ENCODE measurements at regions not wholly inside any gene's neighbourhood (a gene's known extent, or its start where the extent isn't known, plus 50 kb on each side); places are given as distances from the start of the nearest gene placed in this dataset.

DNA sequence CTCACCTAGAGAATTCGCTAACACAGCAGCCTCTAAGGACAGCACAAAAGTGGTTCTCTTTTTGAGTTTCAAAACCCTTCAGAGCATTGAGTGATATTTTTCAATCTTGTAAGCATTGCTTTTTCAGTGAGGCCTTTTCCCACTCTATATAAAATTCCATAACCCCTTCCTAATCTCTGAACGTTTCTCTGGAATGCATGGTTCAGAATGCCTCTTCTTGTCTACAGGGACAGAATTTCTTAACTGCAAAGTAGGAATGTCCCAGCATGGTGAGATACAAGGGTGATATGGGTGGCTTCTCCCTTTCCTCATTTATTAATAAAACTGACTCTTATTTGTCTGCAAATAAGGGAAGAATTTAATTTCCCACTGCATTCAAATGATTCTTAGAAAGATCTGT lies 377.9 kb downstream of the LTN1 start:
- DNase-seq (ENCODE audit: low spot score), result no peak
- H3K27ac ChIP-seq (ENCODE audit: low read depth, low read length, poor library complexity, severe bottlenecking), result no peak overlapping the region
- intact Hi-C loops (cut with micrococcal nuclease; ENCODE audit: unreplicated experiment), result no loop called here
- no peak for TF ChIP-seq EZH2 (IDR thresholded peaks at IDR 0.05; ENCODE audit: borderline replicate concordance, low read depth, low read length, poor library complexity, severe bottlenecking)
- TF ChIP-seq, protein P1, sequence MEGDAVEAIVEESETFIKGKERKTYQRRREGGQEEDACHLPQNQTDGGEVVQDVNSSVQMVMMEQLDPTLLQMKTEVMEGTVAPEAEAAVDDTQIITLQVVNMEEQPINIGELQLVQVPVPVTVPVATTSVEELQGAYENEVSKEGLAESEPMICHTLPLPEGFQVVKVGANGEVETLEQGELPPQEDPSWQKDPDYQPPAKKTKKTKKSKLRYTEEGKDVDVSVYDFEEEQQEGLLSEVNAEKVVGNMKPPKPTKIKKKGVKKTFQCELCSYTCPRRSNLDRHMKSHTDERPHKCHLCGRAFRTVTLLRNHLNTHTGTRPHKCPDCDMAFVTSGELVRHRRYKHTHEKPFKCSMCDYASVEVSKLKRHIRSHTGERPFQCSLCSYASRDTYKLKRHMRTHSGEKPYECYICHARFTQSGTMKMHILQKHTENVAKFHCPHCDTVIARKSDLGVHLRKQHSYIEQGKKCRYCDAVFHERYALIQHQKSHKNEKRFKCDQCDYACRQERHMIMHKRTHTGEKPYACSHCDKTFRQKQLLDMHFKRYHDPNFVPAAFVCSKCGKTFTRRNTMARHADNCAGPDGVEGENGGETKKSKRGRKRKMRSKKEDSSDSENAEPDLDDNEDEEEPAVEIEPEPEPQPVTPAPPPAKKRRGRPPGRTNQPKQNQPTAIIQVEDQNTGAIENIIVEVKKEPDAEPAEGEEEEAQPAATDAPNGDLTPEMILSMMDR (conservative IDR thresholded peaks at IDR 0.05; ENCODE audit: low read depth, low read length), result no peak
- POLR2A ChIA-PET (ENCODE audit: low non-redundant PET), result no interaction called here
- CTCF ChIA-PET, result no interaction called here
- H3K9me3 ChIP-seq (ENCODE audit: low read depth, low read length, poor library complexity, severe bottlenecking), result no peaks in the 10 kb centered on the region
- no TSS peak for BruUV-seq (replicated peaks)
- no peaks in the 10 kb centered on the region for H3K4me1 ChIP-seq (ENCODE audit: insufficient read depth, low read length, poor library complexity, severe bottlenecking)
- H3K27me3 ChIP-seq (replicated peaks; ENCODE audit: insufficient read depth, low read depth, low read length, poor library complexity), result no peaks in the 10 kb centered on the region
- H3K4me3 ChIP-seq (ENCODE audit: low read depth, low read length, poor library complexity, severe bottlenecking), result no peak overlapping the region
- no peaks in the 10 kb centered on the region for H3K36me3 ChIP-seq (ENCODE audit: insufficient read depth, low read length, poor library complexity, severe bottlenecking)

DNA sequence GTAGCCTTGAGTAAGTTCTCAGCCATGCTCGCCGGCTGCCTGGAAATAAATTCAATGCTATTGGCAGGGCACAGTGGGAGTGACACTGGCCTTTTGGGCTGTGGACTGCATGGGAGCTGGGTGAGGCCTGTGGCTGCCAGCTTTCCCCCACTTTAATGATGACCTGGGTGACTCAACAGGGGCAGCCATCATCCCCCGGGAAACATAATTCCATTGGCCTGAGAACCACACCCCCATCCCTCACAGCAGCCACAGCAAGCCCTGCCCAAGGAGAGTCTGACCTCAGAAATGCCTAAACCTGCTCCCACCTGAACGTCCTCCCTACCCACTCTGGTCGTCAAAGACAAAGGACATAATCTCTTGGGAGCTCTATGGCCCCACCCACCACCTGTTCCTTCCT lies 384.0 kb downstream of the LTN1 start:
- ChIA-PET POLR2A (ENCODE audit: low non-redundant PET) (no interaction called here), CTCF (no interaction called here)
- Histone ChIP-seq H3K27ac (ENCODE audit: low read depth, low read length, poor library complexity, severe bottlenecking) (no peak overlapping the region), H3K4me3 (ENCODE audit: low read depth, low read length, poor library complexity, severe bottlenecking) (no peak overlapping the region), H3K36me3 (ENCODE audit: insufficient read depth, low read length, poor library complexity, severe bottlenecking) (no peaks in the 10 kb centered on the region), H3K4me1 (ENCODE audit: insufficient read depth, low read length, poor library complexity, severe bottlenecking) (no peaks in the 10 kb centered on the region), H3K27me3 (replicated peaks; ENCODE audit: insufficient read depth, low read depth, low read length, poor library complexity) (no peaks in the 10 kb centered on the region), H3K9me3 (ENCODE audit: low read depth, low read length, poor library complexity, severe bottlenecking) (no peaks in the 10 kb centered on the region)
- DNase-seq (ENCODE audit: low spot score), result no peak
- no peak for TF ChIP-seq EZH2 (IDR thresholded peaks at IDR 0.05; ENCODE audit: borderline replicate concordance, low read depth, low read length, poor library complexity, severe bottlenecking)
- TF ChIP-seq, protein P1 (conservative IDR thresholded peaks at IDR 0.05; ENCODE audit: low read depth, low read length), result no peak
- BruUV-seq (replicated peaks), result no TSS peak
- intact Hi-C loops (cut with micrococcal nuclease; ENCODE audit: unreplicated experiment), result no loop called here

DNA sequence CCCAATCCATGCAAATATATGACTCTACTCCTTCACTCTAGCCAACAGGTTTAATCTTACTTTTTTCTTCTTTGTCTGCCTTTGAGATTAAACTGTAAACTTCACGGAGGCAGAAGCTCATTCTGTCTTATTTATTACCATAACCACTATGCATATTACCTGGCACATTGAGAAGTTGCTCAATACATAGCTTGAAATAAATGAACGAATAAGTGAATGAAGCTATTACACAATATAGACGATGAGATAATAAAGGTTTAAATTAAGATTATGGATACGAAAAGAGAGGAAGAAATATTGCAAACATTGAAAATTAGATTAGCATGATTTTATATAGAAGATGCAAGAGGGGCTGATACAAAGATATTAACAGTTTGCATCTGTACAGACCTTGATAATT lies 385.1 kb downstream of the LTN1 start:
- Histone ChIP-seq H3K9me3 (ENCODE audit: low read depth, low read length, poor library complexity, severe bottlenecking) (no peaks in the 10 kb centered on the region), H3K4me3 (ENCODE audit: low read depth, low read length, poor library complexity, severe bottlenecking) (no peak overlapping the region), H3K27me3 (replicated peaks; ENCODE audit: insufficient read depth, low read depth, low read length, poor library complexity) (no peaks in the 10 kb centered on the region), H3K27ac (ENCODE audit: low read depth, low read length, poor library complexity, severe bottlenecking) (no peak overlapping the region), H3K4me1 (ENCODE audit: insufficient read depth, low read length, poor library complexity, severe bottlenecking) (no peaks in the 10 kb centered on the region), H3K36me3 (ENCODE audit: insufficient read depth, low read length, poor library complexity, severe bottlenecking) (no peaks in the 10 kb centered on the region)
- no peak for DNase-seq (ENCODE audit: low spot score)
- no TSS peak for BruUV-seq (replicated peaks)
- intact Hi-C loops (cut with micrococcal nuclease; ENCODE audit: unreplicated experiment), result no loop called here
- TF ChIP-seq, protein P1 (conservative IDR thresholded peaks at IDR 0.05; ENCODE audit: low read depth, low read length), result no peak
- no peak for TF ChIP-seq EZH2 (IDR thresholded peaks at IDR 0.05; ENCODE audit: borderline replicate concordance, low read depth, low read length, poor library complexity, severe bottlenecking)
- ChIA-PET CTCF (no interaction called here), POLR2A (ENCODE audit: low non-redundant PET) (no interaction called here)

Data from A673 (cell line).